ENCODE measurements at regions not wholly inside any gene's neighbourhood (a gene's known extent, or its start where the extent isn't known, plus 50 kb on each side); places are given as distances from the start of the nearest gene placed in this dataset.
A peak's percentile ranks its signal among the peaks of the same experiment; 100 is the strongest.

GRCh38 chr16:85428168-85428898 lies 184.8 kb upstream of the GSE1 start:
- H3K4me1 ChIP-seq (ENCODE audit: control insufficient read depth in 1 of 2, insufficient read depth in 2 of 2, low read depth in 1 of 2, low read length in 1 of 2) = peaks cover 0 to 55% of the 10 kb centered on the region in 2 experiments; a peak in 1 of 4 replicates
- H3K27me3 ChIP-seq (ENCODE audit: insufficient read depth) = no peaks in the 10 kb centered on the region
- no peaks in the 10 kb centered on the region for H3K9me2 ChIP-seq
- no peak overlapping the region for H3K4me2 ChIP-seq
- H3K9me3 ChIP-seq = no peaks in the 10 kb centered on the region
- H3K4me3 ChIP-seq (ENCODE audit: low read depth in 2 of 2, low read length in 1 of 2) = no peak overlapping the region; a peak in 1 of 4 replicates
- CTCF ChIA-PET = interaction anchor here (0.6 to 4.2 kb wide), 37 partner anchors 9 to 503 kb away, joined by 3 to 24 read pairs (median 3); no protein-coding TSS in a partner anchor
- peak; percentile 63 for TF ChIP-seq RAD21 (IDR thresholded peaks at IDR 0.05; ENCODE audit: low read length)
- TF ChIP-seq MEF2A (IDR thresholded peaks at IDR 0.05; ENCODE audit: borderline replicate concordance, low read depth) = no peak
- peak; percentile 70 for TF ChIP-seq SMC3 (IDR thresholded peaks at IDR 0.05; ENCODE audit: low read depth, low read length)
- no peak for TF ChIP-seq ELF1 (IDR thresholded peaks at IDR 0.05)
- TF ChIP-seq RCOR1 (IDR thresholded peaks at IDR 0.05; ENCODE audit: low read length) = peak; percentile 56; the same call in 1 of the 2 replicates
- TF ChIP-seq, protein P1, sequence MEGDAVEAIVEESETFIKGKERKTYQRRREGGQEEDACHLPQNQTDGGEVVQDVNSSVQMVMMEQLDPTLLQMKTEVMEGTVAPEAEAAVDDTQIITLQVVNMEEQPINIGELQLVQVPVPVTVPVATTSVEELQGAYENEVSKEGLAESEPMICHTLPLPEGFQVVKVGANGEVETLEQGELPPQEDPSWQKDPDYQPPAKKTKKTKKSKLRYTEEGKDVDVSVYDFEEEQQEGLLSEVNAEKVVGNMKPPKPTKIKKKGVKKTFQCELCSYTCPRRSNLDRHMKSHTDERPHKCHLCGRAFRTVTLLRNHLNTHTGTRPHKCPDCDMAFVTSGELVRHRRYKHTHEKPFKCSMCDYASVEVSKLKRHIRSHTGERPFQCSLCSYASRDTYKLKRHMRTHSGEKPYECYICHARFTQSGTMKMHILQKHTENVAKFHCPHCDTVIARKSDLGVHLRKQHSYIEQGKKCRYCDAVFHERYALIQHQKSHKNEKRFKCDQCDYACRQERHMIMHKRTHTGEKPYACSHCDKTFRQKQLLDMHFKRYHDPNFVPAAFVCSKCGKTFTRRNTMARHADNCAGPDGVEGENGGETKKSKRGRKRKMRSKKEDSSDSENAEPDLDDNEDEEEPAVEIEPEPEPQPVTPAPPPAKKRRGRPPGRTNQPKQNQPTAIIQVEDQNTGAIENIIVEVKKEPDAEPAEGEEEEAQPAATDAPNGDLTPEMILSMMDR (IDR thresholded peaks at IDR 0.05) = peak; percentile 57
- POLR2A ChIA-PET = no interaction called here
- no peak overlapping the region for H2AFZ ChIP-seq (ENCODE audit: low read depth)
- WGBS (ENCODE audit: low lambda C conversion rate) = 73% methylated on average over 5 of the region's 17 CpGs
- H3K9ac ChIP-seq = no peak overlapping the region
- H3K79me2 ChIP-seq (ENCODE audit: insufficient read depth) = no peaks in the 10 kb centered on the region
- no peak overlapping the region for H3K27ac ChIP-seq (ENCODE audit: low read depth in 2 of 2, low read length in 1 of 2)
- H4K20me1 ChIP-seq (ENCODE audit: insufficient read depth) = no peaks in the 10 kb centered on the region
- no peaks in the 10 kb centered on the region for H3F3A ChIP-seq (replicated peaks; ENCODE audit: insufficient read depth)
- peak; percentile 73 for DNase-seq
- H3K36me3 ChIP-seq (replicated peaks in 1 of 2; ENCODE audit: control insufficient read depth in 1 of 2, insufficient read depth in 2 of 2, low read length in 1 of 2) = no peaks in the 10 kb centered on the region

DNA sequence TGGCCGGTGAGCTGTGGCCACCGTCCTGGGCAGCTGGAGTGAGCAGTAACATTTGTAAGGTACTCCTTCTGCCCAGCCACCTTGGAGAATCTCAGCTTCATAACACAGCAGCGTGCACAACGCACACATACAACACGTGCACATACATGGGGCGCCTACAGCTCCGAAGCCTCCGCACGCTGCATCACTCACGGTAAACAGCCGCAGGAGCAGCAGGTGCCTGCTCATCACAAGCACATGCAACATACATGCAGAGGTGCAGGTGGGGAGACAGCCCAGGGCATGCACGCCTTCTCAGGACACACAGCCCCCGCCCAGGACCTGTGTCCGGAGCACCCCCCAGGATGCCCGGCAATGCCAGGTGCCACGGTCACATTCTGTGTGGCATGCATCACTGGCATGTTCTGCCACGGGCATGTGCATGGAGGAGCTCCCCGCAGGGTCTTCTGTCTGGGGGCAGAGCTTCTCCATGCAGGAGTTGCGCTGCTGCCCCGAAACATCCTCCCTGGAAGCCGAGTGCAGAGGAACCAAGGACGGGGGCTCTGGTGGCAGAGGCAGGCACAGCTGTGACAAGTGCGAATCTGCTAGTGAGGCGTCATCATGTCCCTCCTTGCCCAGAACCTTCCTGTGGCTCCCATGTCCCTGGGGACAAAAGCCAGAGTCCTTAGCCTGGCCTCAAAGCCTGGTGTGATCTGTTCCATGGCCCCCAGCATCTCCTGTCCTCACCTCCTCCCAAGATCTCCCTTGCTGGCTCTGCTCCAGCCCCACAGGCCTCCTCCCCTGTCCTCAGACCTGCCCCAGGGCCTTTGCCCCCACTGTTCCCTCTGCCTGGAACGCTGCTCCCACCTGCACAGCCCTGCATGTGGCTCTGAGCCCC lies 184.0 kb upstream of the GSE1 start:
- no peaks in the 10 kb centered on the region for H3K27me3 ChIP-seq (ENCODE audit: insufficient read depth)
- H3K9ac ChIP-seq = no peak overlapping the region
- H3K4me3 ChIP-seq (ENCODE audit: low read depth in 2 of 2, low read length in 1 of 2) = no peak overlapping the region
- ChIA-PET CTCF (interaction anchor here (0.7 to 4.2 kb wide), 28 partner anchors 8 to 503 kb away, joined by 3 to 24 read pairs (median 3); no protein-coding TSS in a partner anchor), POLR2A (no interaction called here)
- no peak for DNase-seq
- H3K36me3 ChIP-seq (replicated peaks in 1 of 2; ENCODE audit: control insufficient read depth in 1 of 2, insufficient read depth in 2 of 2, low read length in 1 of 2) = no peaks in the 10 kb centered on the region
- H3K9me3 ChIP-seq = no peaks in the 10 kb centered on the region
- H3K27ac ChIP-seq (ENCODE audit: low read depth in 2 of 2, low read length in 1 of 2) = no peak overlapping the region; a peak in 1 of 4 replicates
- 93% methylated on average over 6 of the region's 25 CpGs for WGBS (ENCODE audit: low lambda C conversion rate)
- H3K4me1 ChIP-seq (ENCODE audit: control insufficient read depth in 1 of 2, insufficient read depth in 2 of 2, low read depth in 1 of 2, low read length in 1 of 2) = peaks cover 0 to 48% of the 10 kb centered on the region in 2 experiments; a peak in 1 of 4 replicates
- H3F3A ChIP-seq (replicated peaks; ENCODE audit: insufficient read depth) = no peaks in the 10 kb centered on the region
- no peak overlapping the region for H3K4me2 ChIP-seq
- no peaks in the 10 kb centered on the region for H3K79me2 ChIP-seq (ENCODE audit: insufficient read depth)
- H4K20me1 ChIP-seq (ENCODE audit: insufficient read depth) = no peaks in the 10 kb centered on the region
- no peaks in the 10 kb centered on the region for H3K9me2 ChIP-seq
- no peak overlapping the region for H2AFZ ChIP-seq (ENCODE audit: low read depth)
- TF ChIP-seq CHD2 (IDR thresholded peaks at IDR 0.05; ENCODE audit: low read length, partially characterized antibody) = no peak
- TF ChIP-seq RAD21 (IDR thresholded peaks at IDR 0.05; ENCODE audit: low read length) = no peak
- TF ChIP-seq TCF12 (IDR thresholded peaks at IDR 0.05) = no peak
- no peak for TF ChIP-seq EZH2phosphoT487 (IDR thresholded peaks at IDR 0.05; ENCODE audit: borderline replicate concordance, low read depth)
- TF ChIP-seq TEAD4 (IDR thresholded peaks at IDR 0.05; ENCODE audit: borderline replicate concordance, insufficient read depth) = no peak
- TF ChIP-seq RFX5 (IDR thresholded peaks at IDR 0.05; ENCODE audit: low read length) = no peak
- TF ChIP-seq IRF3 (IDR thresholded peaks at IDR 0.05; ENCODE audit: low read depth, low read length) = no peak
- no peak for TF ChIP-seq EP300 (IDR thresholded peaks at IDR 0.05; ENCODE audit: borderline replicate concordance in 1 of 2, low read depth in 1 of 2, low read length in 1 of 2)
- no peak for TF ChIP-seq RCOR1 (IDR thresholded peaks at IDR 0.05; ENCODE audit: low read length)
- TF ChIP-seq JUND (IDR thresholded peaks at IDR 0.05) = no peak
- TF ChIP-seq MXI1 (IDR thresholded peaks at IDR 0.05; ENCODE audit: low read depth, low read length) = no peak
- TF ChIP-seq FOXJ3 (CRISPR knock-in tag; IDR thresholded peaks at IDR 0.05) = no peak
- TF ChIP-seq, protein P2, sequence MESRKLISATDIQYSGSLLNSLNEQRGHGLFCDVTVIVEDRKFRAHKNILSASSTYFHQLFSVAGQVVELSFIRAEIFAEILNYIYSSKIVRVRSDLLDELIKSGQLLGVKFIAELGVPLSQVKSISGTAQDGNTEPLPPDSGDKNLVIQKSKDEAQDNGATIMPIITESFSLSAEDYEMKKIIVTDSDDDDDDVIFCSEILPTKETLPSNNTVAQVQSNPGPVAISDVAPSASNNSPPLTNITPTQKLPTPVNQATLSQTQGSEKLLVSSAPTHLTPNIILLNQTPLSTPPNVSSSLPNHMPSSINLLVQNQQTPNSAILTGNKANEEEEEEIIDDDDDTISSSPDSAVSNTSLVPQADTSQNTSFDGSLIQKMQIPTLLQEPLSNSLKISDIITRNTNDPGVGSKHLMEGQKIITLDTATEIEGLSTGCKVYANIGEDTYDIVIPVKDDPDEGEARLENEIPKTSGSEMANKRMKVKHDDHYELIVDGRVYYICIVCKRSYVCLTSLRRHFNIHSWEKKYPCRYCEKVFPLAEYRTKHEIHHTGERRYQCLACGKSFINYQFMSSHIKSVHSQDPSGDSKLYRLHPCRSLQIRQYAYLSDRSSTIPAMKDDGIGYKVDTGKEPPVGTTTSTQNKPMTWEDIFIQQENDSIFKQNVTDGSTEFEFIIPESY (IDR thresholded peaks at IDR 0.05; ENCODE audit: borderline replicate concordance, low read depth) = no peak
- no peak for TF ChIP-seq SMC3 (IDR thresholded peaks at IDR 0.05; ENCODE audit: low read depth, low read length)
